GM23338 (cell line): ENCODE measurements at regions not wholly inside any gene's neighbourhood (a gene's known extent, or its start where the extent isn't known, plus 50 kb on each side); places are given as distances from the start of the nearest gene placed in this dataset.

Experiments
- CREB1 ChIP-seq: fragments of 250-450 bp; sonication (Bioruptor Pico); IDR thresholded peaks from 2 replicates; pipeline ENCODE4 v1.5.0; 2020; ENCODE audit warnings: low read depth, mild to moderate bottlenecking, moderate library complexity
- EZH2 ChIP-seq: fragments of 200-600 bp; sonication (generic); IDR thresholded peaks from one replicate; pipeline ENCODE4 v1.8.0; 2017; ENCODE audit warnings: antibody characterized with exemption, mild to moderate bottlenecking, low read depth; ENCODE audit not compliant: unreplicated experiment
- EZH2phosphoT487 ChIP-seq: fragments of 200-600 bp; sonication (generic); IDR thresholded peaks from one replicate; pipeline ENCODE4 v1.8.1; 2018; ENCODE audit warnings: antibody characterized with exemption; ENCODE audit not compliant: unreplicated experiment
- JUNB ChIP-seq: IDR thresholded peaks from one replicate; pipeline ENCODE4 v1.6.1; 2016; ENCODE audit warnings: antibody characterized with exemption; ENCODE audit not compliant: unreplicated experiment
- NANOG ChIP-seq: IDR thresholded peaks from 2 replicates; pipeline ENCODE4 v1.6.1; 2016; ENCODE audit warnings: antibody characterized with exemption, borderline replicate concordance
- POLR2AphosphoS5 ChIP-seq: IDR thresholded peaks from 2 replicates; pipeline ENCODE4 v1.6.1; 2016; ENCODE audit warnings: antibody characterized with exemption, low read depth
- STAT1 ChIP-seq: IDR thresholded peaks from one replicate; pipeline ENCODE4 v1.6.1; 2016; ENCODE audit warnings: antibody characterized with exemption; ENCODE audit not compliant: unreplicated experiment
- ZNF331 ChIP-seq: fragments of 250-450 bp; sonication (Bioruptor Pico); IDR thresholded peaks from 2 replicates; pipeline ENCODE4 v1.5.0; 2020; ENCODE audit warnings: low read depth, mild to moderate bottlenecking, moderate library complexity
- TF ChIP-seq, protein P1 (sequence below), 2 experiments: fragments of 200-600 bp in 1 of 2; sonication (generic) in 1 of 2; conservative IDR thresholded peaks; 2 replicates each; pipeline versions ENCODE4 v1.5.1 to v1.6.1; 2016 to 2017; ENCODE audit warnings: antibody characterized with exemption in 2 of 2, low read depth in 2 of 2, mild to moderate bottlenecking in 2 of 2, moderate library complexity in 1 of 2
- TF ChIP-seq, protein P2 (sequence below): fragments of 250-450 bp; sonication (Bioruptor Pico); IDR thresholded peaks from 2 replicates; pipeline ENCODE4 v1.5.0; 2020; ENCODE audit warnings: mild to moderate bottlenecking, moderate library complexity
- TF ChIP-seq, protein P3 (sequence below): IDR thresholded peaks from one replicate; pipeline ENCODE4 v1.6.1; 2018; ENCODE audit warnings: antibody characterized with exemption; ENCODE audit not compliant: unreplicated experiment
- TF ChIP-seq, protein P4 (sequence below): IDR thresholded peaks from 2 replicates; pipeline ENCODE4 v1.6.1; 2016; ENCODE audit warnings: antibody characterized with exemption

DNA sequence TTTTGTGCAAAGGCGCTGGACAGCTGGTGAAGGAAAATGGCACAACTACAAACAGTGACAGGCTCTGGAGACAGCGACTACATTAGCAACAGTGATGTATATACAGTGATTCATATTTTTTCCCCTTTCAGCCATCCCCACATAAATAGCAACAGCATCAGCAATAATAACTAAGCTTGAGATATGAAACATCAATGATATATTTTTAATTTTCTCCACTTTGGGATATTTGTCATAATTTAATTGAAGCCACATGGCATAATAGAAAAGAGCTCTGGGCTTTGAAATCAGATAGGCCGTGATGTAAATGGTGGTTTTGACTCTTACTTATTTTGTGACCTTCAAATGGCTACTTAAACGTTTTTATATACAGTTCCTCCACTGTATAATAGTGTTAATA, 764.3 kb upstream of the PRMT6 start:
- TF ChIP-seq, protein P1, sequence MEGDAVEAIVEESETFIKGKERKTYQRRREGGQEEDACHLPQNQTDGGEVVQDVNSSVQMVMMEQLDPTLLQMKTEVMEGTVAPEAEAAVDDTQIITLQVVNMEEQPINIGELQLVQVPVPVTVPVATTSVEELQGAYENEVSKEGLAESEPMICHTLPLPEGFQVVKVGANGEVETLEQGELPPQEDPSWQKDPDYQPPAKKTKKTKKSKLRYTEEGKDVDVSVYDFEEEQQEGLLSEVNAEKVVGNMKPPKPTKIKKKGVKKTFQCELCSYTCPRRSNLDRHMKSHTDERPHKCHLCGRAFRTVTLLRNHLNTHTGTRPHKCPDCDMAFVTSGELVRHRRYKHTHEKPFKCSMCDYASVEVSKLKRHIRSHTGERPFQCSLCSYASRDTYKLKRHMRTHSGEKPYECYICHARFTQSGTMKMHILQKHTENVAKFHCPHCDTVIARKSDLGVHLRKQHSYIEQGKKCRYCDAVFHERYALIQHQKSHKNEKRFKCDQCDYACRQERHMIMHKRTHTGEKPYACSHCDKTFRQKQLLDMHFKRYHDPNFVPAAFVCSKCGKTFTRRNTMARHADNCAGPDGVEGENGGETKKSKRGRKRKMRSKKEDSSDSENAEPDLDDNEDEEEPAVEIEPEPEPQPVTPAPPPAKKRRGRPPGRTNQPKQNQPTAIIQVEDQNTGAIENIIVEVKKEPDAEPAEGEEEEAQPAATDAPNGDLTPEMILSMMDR (conservative IDR thresholded peaks at IDR 0.05; ENCODE audit: low read depth in 2 of 2): no peak
- TF ChIP-seq, protein P2, sequence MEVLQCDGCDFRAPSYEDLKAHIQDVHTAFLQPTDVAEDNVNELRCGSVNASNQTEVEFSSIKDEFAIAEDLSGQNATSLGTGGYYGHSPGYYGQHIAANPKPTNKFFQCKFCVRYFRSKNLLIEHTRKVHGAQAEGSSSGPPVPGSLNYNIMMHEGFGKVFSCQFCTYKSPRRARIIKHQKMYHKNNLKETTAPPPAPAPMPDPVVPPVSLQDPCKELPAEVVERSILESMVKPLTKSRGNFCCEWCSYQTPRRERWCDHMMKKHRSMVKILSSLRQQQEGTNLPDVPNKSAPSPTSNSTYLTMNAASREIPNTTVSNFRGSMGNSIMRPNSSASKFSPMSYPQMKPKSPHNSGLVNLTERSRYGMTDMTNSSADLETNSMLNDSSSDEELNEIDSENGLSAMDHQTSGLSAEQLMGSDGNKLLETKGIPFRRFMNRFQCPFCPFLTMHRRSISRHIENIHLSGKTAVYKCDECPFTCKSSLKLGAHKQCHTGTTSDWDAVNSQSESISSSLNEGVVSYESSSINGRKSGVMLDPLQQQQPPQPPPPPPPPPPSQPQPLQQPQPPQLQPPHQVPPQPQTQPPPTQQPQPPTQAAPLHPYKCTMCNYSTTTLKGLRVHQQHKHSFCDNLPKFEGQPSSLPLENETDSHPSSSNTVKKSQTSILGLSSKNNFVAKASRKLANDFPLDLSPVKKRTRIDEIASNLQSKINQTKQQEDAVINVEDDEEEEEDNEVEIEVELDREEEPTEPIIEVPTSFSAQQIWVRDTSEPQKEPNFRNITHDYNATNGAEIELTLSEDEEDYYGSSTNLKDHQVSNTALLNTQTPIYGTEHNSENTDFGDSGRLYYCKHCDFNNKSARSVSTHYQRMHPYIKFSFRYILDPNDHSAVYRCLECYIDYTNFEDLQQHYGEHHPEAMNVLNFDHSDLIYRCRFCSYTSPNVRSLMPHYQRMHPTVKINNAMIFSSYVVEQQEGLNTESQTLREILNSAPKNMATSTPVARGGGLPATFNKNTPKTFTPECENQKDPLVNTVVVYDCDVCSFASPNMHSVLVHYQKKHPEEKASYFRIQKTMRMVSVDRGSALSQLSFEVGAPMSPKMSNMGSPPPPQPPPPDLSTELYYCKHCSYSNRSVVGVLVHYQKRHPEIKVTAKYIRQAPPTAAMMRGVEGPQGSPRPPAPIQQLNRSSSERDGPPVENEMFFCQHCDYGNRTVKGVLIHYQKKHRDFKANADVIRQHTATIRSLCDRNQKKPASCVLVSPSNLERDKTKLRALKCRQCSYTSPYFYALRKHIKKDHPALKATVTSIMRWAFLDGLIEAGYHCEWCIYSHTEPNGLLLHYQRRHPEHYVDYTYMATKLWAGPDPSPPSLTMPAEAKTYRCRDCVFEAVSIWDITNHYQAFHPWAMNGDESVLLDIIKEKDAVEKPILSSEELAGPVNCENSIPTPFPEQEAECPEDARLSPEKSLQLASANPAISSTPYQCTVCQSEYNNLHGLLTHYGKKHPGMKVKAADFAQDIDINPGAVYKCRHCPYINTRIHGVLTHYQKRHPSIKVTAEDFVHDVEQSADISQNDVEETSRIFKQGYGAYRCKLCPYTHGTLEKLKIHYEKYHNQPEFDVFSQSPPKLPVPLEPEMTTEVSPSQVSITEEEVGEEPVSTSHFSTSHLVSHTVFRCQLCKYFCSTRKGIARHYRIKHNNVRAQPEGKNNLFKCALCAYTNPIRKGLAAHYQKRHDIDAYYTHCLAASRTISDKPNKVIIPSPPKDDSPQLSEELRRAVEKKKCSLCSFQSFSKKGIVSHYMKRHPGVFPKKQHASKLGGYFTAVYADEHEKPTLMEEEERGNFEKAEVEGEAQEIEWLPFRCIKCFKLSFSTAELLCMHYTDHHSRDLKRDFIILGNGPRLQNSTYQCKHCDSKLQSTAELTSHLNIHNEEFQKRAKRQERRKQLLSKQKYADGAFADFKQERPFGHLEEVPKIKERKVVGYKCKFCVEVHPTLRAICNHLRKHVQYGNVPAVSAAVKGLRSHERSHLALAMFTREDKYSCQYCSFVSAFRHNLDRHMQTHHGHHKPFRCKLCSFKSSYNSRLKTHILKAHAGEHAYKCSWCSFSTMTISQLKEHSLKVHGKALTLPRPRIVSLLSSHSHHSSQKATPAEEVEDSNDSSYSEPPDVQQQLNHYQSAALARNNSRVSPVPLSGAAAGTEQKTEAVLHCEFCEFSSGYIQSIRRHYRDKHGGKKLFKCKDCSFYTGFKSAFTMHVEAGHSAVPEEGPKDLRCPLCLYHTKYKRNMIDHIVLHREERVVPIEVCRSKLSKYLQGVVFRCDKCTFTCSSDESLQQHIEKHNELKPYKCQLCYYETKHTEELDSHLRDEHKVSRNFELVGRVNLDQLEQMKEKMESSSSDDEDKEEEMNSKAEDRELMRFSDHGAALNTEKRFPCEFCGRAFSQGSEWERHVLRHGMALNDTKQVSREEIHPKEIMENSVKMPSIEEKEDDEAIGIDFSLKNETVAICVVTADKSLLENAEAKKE (CRISPR knock-in tag): no peak
- TF ChIP-seq EZH2 (no peak), POLR2AphosphoS5 (no peak), ZNF331 (no peak), JUNB (no peak), EZH2phosphoT487 (no peak), CREB1 (CRISPR knock-in tag) (no peak), STAT1 (no peak), NANOG (no peak)
- TF ChIP-seq, protein P3, sequence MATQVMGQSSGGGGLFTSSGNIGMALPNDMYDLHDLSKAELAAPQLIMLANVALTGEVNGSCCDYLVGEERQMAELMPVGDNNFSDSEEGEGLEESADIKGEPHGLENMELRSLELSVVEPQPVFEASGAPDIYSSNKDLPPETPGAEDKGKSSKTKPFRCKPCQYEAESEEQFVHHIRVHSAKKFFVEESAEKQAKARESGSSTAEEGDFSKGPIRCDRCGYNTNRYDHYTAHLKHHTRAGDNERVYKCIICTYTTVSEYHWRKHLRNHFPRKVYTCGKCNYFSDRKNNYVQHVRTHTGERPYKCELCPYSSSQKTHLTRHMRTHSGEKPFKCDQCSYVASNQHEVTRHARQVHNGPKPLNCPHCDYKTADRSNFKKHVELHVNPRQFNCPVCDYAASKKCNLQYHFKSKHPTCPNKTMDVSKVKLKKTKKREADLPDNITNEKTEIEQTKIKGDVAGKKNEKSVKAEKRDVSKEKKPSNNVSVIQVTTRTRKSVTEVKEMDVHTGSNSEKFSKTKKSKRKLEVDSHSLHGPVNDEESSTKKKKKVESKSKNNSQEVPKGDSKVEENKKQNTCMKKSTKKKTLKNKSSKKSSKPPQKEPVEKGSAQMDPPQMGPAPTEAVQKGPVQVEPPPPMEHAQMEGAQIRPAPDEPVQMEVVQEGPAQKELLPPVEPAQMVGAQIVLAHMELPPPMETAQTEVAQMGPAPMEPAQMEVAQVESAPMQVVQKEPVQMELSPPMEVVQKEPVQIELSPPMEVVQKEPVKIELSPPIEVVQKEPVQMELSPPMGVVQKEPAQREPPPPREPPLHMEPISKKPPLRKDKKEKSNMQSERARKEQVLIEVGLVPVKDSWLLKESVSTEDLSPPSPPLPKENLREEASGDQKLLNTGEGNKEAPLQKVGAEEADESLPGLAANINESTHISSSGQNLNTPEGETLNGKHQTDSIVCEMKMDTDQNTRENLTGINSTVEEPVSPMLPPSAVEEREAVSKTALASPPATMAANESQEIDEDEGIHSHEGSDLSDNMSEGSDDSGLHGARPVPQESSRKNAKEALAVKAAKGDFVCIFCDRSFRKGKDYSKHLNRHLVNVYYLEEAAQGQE: no peak
- TF ChIP-seq, protein P4, sequence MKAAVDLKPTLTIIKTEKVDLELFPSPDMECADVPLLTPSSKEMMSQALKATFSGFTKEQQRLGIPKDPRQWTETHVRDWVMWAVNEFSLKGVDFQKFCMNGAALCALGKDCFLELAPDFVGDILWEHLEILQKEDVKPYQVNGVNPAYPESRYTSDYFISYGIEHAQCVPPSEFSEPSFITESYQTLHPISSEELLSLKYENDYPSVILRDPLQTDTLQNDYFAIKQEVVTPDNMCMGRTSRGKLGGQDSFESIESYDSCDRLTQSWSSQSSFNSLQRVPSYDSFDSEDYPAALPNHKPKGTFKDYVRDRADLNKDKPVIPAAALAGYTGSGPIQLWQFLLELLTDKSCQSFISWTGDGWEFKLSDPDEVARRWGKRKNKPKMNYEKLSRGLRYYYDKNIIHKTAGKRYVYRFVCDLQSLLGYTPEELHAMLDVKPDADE: no peak
